PC-9 (cell line): ENCODE measurements at regions not wholly inside any gene's neighbourhood (a gene's known extent, or its start where the extent isn't known, plus 50 kb on each side); places are given as distances from the start of the nearest gene placed in this dataset.

Experiments
- BruUV-seq: library from RNA; stranded (reverse); fragments of 400-500 nt; replicated peaks from 2 replicates; lab custom pipeline; 2021; lab: Mats Ljungman, UMichigan
- CTCF ChIA-PET: fragments of 300-600 bp; sonication (Branson Sonifier 250); formaldehyde crosslinking; loops from one replicate; lab custom pipeline; 2022; ENCODE audit warnings: antibody characterized with exemption; lab: Charles Lee
- POLR2A ChIA-PET: fragments of 300-600 bp; sonication (Branson Sonifier 250); formaldehyde crosslinking; loops from one replicate; lab custom pipeline; 2022; ENCODE audit warnings: antibody characterized with exemption; ENCODE audit not compliant: unreplicated experiment; lab: Charles Lee
- DNase-seq, 2 experiments: peaks; one replicate each; pipeline versions ENCODE4 v3.0.0 to v3.0.0-alpha.2; 2015 to 2022; ENCODE audit warnings: mixed read lengths in 1 of 2
- H2AFZ ChIP-seq: fragments of 200-600 bp; sonication (generic); 2 replicates; pipeline ENCODE4 v1.8.1; 2017; ENCODE audit warnings: antibody characterized with exemption
- H3F3A ChIP-seq: fragments of 200-600 bp; sonication (generic); 2 replicates; pipeline ENCODE4 v1.8.1; 2017; ENCODE audit warnings: antibody characterized with exemption, mild to moderate bottlenecking, low read depth; ENCODE audit not compliant: insufficient read depth
- H3K27ac ChIP-seq: fragments of 200-600 bp; sonication (generic); 2 replicates; pipeline ENCODE4 v1.6.1; 2016; ENCODE audit warnings: mixed run types
- H3K27me3 ChIP-seq: fragments of 200-600 bp; sonication (generic); 2 replicates; pipeline ENCODE4 v1.6.1; 2016; ENCODE audit warnings: low read depth, mixed run types; ENCODE audit not compliant: insufficient read depth
- H3K36me3 ChIP-seq: fragments of 200-600 bp; sonication (generic); 2 replicates; pipeline ENCODE4 v1.6.1; 2016; ENCODE audit warnings: low read depth, mixed run types
- H3K4me1 ChIP-seq: fragments of 200-600 bp; sonication (generic); replicated peaks from 2 replicates; pipeline ENCODE4 v1.6.1; 2016; ENCODE audit warnings: mixed run types; ENCODE audit not compliant: insufficient read depth
- H3K4me2 ChIP-seq: fragments of 200-600 bp; sonication (generic); 2 replicates; pipeline ENCODE4 v1.6.1; 2017; ENCODE audit warnings: mixed run types
- H3K4me3 ChIP-seq: fragments of 200-600 bp; sonication (generic); 2 replicates; pipeline ENCODE4 v1.6.1; 2016; ENCODE audit warnings: mixed run types
- H3K79me2 ChIP-seq: fragments of 200-600 bp; sonication (generic); 2 replicates; pipeline ENCODE4 v1.6.1; 2017; ENCODE audit warnings: low read depth, mixed run types
- H3K9me2 ChIP-seq: fragments of 200-600 bp; sonication (generic); 2 replicates; pipeline ENCODE4 v1.8.1; 2017; ENCODE audit warnings: mild to moderate bottlenecking; ENCODE audit not compliant: insufficient read depth
- H3K9me3 ChIP-seq: fragments of 200-600 bp; sonication (generic); 2 replicates; pipeline ENCODE4 v1.8.1; 2016; ENCODE audit warnings: low read depth; ENCODE audit not compliant: insufficient read depth
- H4K20me1 ChIP-seq: fragments of 200-600 bp; sonication (generic); 2 replicates; pipeline ENCODE4 v1.8.1; 2017; ENCODE audit not compliant: insufficient read depth
- EZH2 ChIP-seq: fragments of 200-600 bp; sonication (generic); IDR thresholded peaks from 2 replicates; pipeline ENCODE4 v1.8.0; 2017; ENCODE audit warnings: antibody characterized with exemption, low read depth
- intact Hi-C: fragments of 100-400 bp; cut with micrococcal nuclease; formaldehyde crosslinking; loops from one replicate; pipeline ENCODE4 v1.10.0; 2022; ENCODE audit not compliant: unreplicated experiment
- TF ChIP-seq, protein P1 (sequence below): fragments of 200-600 bp; sonication (generic); conservative IDR thresholded peaks from 2 replicates; pipeline ENCODE4 v1.6.1; 2017; ENCODE audit warnings: mixed run types, antibody characterized with exemption, mild to moderate bottlenecking, moderate library complexity

GRCh38 chr16:17801068-17801467 is 330.3 kb upstream of the XYLT1 start:
- DNase-seq: no peak
- H3K9me3 ChIP-seq: no peaks in the 10 kb centered on the region
- H3K27me3 ChIP-seq: no peaks in the 10 kb centered on the region
- no peak overlapping the region for H3K4me3 ChIP-seq
- no TSS peak for BruUV-seq
- CTCF ChIA-PET: no interaction called here
- TF ChIP-seq EZH2: no peak
- TF ChIP-seq, protein P1, sequence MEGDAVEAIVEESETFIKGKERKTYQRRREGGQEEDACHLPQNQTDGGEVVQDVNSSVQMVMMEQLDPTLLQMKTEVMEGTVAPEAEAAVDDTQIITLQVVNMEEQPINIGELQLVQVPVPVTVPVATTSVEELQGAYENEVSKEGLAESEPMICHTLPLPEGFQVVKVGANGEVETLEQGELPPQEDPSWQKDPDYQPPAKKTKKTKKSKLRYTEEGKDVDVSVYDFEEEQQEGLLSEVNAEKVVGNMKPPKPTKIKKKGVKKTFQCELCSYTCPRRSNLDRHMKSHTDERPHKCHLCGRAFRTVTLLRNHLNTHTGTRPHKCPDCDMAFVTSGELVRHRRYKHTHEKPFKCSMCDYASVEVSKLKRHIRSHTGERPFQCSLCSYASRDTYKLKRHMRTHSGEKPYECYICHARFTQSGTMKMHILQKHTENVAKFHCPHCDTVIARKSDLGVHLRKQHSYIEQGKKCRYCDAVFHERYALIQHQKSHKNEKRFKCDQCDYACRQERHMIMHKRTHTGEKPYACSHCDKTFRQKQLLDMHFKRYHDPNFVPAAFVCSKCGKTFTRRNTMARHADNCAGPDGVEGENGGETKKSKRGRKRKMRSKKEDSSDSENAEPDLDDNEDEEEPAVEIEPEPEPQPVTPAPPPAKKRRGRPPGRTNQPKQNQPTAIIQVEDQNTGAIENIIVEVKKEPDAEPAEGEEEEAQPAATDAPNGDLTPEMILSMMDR: no peak
- no peaks in the 10 kb centered on the region for H3F3A ChIP-seq
- no peak overlapping the region for H3K4me2 ChIP-seq
- no peak overlapping the region for H3K27ac ChIP-seq
- no peaks in the 10 kb centered on the region for H3K4me1 ChIP-seq
- H3K36me3 ChIP-seq: no peaks in the 10 kb centered on the region
- H2AFZ ChIP-seq: no peak overlapping the region
- no peaks in the 10 kb centered on the region for H3K9me2 ChIP-seq
- H4K20me1 ChIP-seq: no peaks in the 10 kb centered on the region
- intact Hi-C loops: no loop called here
- POLR2A ChIA-PET: no interaction called here
- H3K79me2 ChIP-seq: no peaks in the 10 kb centered on the region

DNA sequence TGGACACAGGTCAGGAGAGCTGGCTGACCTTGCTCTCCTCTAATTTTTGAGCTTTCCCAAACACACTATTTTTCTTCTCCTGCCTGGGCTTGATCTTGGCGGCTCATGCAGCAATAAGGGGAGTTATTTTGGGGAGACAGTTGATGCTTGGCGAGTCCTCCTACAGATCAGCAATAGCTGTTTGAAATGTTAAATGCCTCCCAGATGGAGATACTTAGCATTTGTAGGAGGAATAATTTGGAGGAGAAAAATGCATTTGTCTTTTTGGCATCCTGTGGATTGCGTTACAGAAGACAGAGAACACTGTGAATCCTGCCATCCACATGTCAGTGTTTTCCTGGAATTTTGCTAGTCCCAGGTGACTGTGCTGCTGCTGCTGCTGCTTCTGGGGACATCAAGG is 328.0 kb upstream of the XYLT1 start:
- H2AFZ ChIP-seq: no peak overlapping the region
- ChIA-PET CTCF (no interaction called here), POLR2A (no interaction called here)
- no peak overlapping the region for H3K4me2 ChIP-seq
- TF ChIP-seq, protein P1: no peak
- TF ChIP-seq EZH2: no peak
- H3K4me3 ChIP-seq: no peak overlapping the region
- no TSS peak for BruUV-seq
- no peaks in the 10 kb centered on the region for H3F3A ChIP-seq
- H3K4me1 ChIP-seq: no peaks in the 10 kb centered on the region
- intact Hi-C loops: no loop called here
- H4K20me1 ChIP-seq: no peaks in the 10 kb centered on the region
- no peaks in the 10 kb centered on the region for H3K79me2 ChIP-seq
- H3K36me3 ChIP-seq: no peaks in the 10 kb centered on the region
- no peaks in the 10 kb centered on the region for H3K9me3 ChIP-seq
- H3K27ac ChIP-seq: no peak overlapping the region
- H3K9me2 ChIP-seq: no peaks in the 10 kb centered on the region
- no peaks in the 10 kb centered on the region; the same call in 1 of the 2 replicates for H3K27me3 ChIP-seq
- no peak for DNase-seq

DNA sequence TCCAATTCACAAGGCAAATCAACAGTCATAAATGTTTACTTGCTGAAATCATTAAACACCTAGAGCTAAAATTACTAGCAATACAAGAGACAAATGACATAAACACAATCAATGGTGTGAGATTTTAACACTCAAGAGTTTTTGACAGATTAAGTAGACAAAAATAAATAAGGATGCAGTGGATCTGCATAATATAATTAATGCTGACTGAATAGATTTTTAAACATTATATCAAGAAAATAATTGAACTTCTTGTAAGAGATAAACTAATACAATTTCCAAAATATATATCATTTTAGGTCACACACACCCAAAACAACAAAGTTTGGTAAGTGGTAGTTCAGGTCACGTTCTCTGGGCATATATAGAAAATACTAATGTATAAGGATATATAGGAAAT is 322.6 kb upstream of the XYLT1 start:
- no peaks in the 10 kb centered on the region for H3K36me3 ChIP-seq
- no TSS peak for BruUV-seq
- no peak overlapping the region for H3K27ac ChIP-seq
- H3K4me2 ChIP-seq: no peak overlapping the region
- no peaks in the 10 kb centered on the region for H3K9me2 ChIP-seq
- intact Hi-C loops: no loop called here
- no peak for TF ChIP-seq EZH2
- TF ChIP-seq, protein P1: no peak
- ChIA-PET CTCF (no interaction called here), POLR2A (no interaction called here)
- no peaks in the 10 kb centered on the region; the same call in 1 of the 2 replicates for H3K27me3 ChIP-seq
- H2AFZ ChIP-seq: no peak overlapping the region
- no peak overlapping the region for H3K4me3 ChIP-seq
- H4K20me1 ChIP-seq: no peaks in the 10 kb centered on the region
- H3K4me1 ChIP-seq: no peaks in the 10 kb centered on the region
- no peaks in the 10 kb centered on the region for H3K9me3 ChIP-seq
- no peaks in the 10 kb centered on the region for H3F3A ChIP-seq
- no peak for DNase-seq
- H3K79me2 ChIP-seq: no peaks in the 10 kb centered on the region
